SK-N-SH treated with all-trans-retinoic acid at 6 μM for 48 hours (cell line): ENCODE measurements at regions not wholly inside any gene's neighbourhood (a gene's known extent, or its start where the extent isn't known, plus 50 kb on each side); places are given as distances from the start of the nearest gene placed in this dataset.

Experiments used
- ARNTL ChIP-seq: fragments of 450-650 bp; formaldehyde crosslinking; IDR thresholded peaks from 2 replicates; pipeline ENCODE4 v1.5.0; 2020; ENCODE audit warnings: low read depth, mild to moderate bottlenecking, moderate library complexity, borderline replicate concordance
- ISL1 ChIP-seq: fragments of 250-450 bp; sonication (Bioruptor Pico); IDR thresholded peaks from 2 replicates; pipeline ENCODE4 v2.1.2; 2022; ENCODE audit warnings: mild to moderate bottlenecking, moderate library complexity
- PPARA ChIP-seq: fragments of 250-450 bp; sonication (Bioruptor Pico); IDR thresholded peaks from 2 replicates; pipeline ENCODE4 v1.5.0; 2020; ENCODE audit warnings: mild to moderate bottlenecking, borderline replicate concordance
- RARB ChIP-seq: fragments of 250-450 bp; sonication (Bioruptor Pico); IDR thresholded peaks from 2 replicates; pipeline ENCODE4 v1.8.0; 2021; ENCODE audit warnings: mild to moderate bottlenecking, moderate library complexity
- ZC3H10 ChIP-seq: fragments of 250-450 bp; sonication (Bioruptor Pico); IDR thresholded peaks from 2 replicates; pipeline ENCODE4 v1.5.1; 2021; ENCODE audit warnings: mild to moderate bottlenecking, moderate library complexity
- ZFP3 ChIP-seq: fragments of 250-450 bp; sonication (Bioruptor Pico); IDR thresholded peaks from 2 replicates; pipeline ENCODE4 v1.5.0; 2020; ENCODE audit warnings: mild to moderate bottlenecking, moderate library complexity
- TF ChIP-seq, protein P1 (sequence below): fragments of 250-450 bp; sonication (Bioruptor Pico); IDR thresholded peaks from 2 replicates; pipeline ENCODE4 v1.5.1; 2021; ENCODE audit warnings: mild to moderate bottlenecking, moderate library complexity
- TF ChIP-seq, protein P2 (sequence below): fragments of 250-450 bp; sonication (Bioruptor Pico); IDR thresholded peaks from 2 replicates; pipeline ENCODE4 v1.8.0; 2021; ENCODE audit warnings: low read depth, mild to moderate bottlenecking, moderate library complexity, borderline replicate concordance

- TF ChIP-seq ZFP3 (CRISPR knock-in tag) (no peak), ZC3H10 (CRISPR knock-in tag) (no peak), RARB (CRISPR knock-in tag) (no peak), PPARA (no peak), ISL1 (CRISPR knock-in tag) (no peak), ARNTL (CRISPR knock-in tag) (no peak)
- TF ChIP-seq, protein P1, sequence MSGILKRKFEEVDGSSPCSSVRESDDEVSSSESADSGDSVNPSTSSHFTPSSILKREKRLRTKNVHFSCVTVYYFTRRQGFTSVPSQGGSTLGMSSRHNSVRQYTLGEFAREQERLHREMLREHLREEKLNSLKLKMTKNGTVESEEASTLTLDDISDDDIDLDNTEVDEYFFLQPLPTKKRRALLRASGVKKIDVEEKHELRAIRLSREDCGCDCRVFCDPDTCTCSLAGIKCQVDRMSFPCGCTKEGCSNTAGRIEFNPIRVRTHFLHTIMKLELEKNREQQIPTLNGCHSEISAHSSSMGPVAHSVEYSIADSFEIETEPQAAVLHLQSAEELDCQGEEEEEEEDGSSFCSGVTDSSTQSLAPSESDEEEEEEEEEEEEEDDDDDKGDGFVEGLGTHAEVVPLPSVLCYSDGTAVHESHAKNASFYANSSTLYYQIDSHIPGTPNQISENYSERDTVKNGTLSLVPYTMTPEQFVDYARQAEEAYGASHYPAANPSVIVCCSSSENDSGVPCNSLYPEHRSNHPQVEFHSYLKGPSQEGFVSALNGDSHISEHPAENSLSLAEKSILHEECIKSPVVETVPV, result no peak
- TF ChIP-seq, protein P2, sequence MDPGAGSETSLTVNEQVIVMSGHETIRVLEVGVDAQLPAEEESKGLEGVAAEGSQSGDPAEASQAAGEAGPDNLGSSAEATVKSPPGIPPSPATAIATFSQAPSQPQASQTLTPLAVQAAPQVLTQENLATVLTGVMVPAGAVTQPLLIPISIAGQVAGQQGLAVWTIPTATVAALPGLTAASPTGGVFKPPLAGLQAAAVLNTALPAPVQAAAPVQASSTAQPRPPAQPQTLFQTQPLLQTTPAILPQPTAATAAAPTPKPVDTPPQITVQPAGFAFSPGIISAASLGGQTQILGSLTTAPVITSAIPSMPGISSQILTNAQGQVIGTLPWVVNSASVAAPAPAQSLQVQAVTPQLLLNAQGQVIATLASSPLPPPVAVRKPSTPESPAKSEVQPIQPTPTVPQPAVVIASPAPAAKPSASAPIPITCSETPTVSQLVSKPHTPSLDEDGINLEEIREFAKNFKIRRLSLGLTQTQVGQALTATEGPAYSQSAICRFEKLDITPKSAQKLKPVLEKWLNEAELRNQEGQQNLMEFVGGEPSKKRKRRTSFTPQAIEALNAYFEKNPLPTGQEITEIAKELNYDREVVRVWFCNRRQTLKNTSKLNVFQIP (CRISPR knock-in tag), result no peak
These were observed 218.6 kb downstream of the URB2 start for GRCh38 chr1:229844675-229845074.
